ENCODE measurements at regions not wholly inside any gene's neighbourhood (a gene's known extent, or its start where the extent isn't known, plus 50 kb on each side); places are given as distances from the start of the nearest gene placed in this dataset.

DNA sequence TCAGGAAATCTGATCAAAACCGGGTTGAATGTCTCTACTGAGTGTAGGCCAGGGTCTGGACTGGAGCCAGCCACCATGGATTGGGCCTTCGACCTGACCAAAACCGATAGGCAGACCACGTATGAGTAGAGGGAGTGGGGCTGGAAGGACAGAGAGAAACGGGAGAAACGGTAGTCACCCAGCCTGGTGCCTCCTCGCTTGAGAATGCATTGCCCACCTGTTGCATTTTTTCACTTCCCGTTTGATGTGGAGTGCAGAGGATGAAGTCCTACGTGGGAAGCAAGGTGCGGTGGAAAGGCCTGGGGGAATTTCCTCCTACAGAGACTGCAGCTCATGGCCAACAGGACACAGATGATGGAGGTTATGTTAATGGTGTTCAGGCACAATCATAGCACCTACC is 53.9 kb upstream of the ECI2 start:
- Histone ChIP-seq H3K4me3 (ENCODE audit: low read length) (no peak overlapping the region), H3K4me1 (ENCODE audit: control insufficient read depth, insufficient read depth, low read length) (no peaks in the 10 kb centered on the region), H3K27me3 (ENCODE audit: control insufficient read depth, insufficient read depth, low read length) (no peaks in the 10 kb centered on the region), H3K9me3 (ENCODE audit: control insufficient read depth, low read length) (no peaks in the 10 kb centered on the region), H3K36me3 (ENCODE audit: control insufficient read depth, insufficient read depth, low read length) (no peaks in the 10 kb centered on the region), H3K9ac (ENCODE audit: low read length) (no peak overlapping the region)

DNA sequence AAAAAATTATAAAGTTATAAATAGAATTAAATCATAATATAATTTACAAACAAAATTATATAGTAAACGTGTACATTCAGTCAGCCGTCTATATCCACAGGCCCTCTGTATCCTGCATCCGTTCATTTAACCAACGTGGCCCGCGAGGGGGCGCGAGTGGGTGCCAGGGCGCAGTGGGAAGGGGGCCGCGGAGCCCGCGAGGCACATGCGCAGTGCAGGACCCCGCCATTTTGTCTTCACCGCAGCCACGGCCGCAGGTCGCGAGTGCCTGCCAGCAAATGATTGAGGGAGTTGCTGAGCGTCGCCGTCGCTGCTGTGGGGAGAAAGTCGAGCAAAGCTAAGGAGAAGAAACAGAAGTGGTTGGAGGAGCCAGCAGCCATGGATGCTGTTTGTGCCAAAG is 53.4 kb upstream of the ECI2 start:
- no peaks in the 10 kb centered on the region for H3K36me3 ChIP-seq (ENCODE audit: control insufficient read depth, insufficient read depth, low read length)
- no peaks in the 10 kb centered on the region for H3K27me3 ChIP-seq (ENCODE audit: control insufficient read depth, insufficient read depth, low read length)

DNA sequence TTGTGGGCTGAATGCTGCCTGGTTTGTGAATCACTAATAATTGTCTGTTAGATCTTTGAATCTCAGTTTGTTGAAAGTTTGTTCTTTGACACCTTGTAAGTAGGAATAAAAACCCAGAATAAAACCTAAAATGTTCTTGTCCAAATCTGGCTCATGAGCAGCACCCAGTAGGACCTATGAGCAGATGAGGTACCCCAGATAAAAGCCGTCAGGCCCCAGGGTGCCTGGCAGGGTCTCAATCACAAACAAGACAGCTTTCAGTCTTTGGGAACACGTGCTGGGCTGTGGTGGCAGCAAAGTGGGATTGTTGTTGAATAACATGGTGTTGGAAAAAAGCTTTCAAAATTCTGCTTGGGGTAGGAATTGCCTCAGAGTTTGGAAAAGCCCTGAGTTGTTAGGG is 52.1 kb upstream of the ECI2 start:
- Histone ChIP-seq H3K9me3 (ENCODE audit: control insufficient read depth, low read length) (no peaks in the 10 kb centered on the region), H3K36me3 (ENCODE audit: control insufficient read depth, insufficient read depth, low read length) (no peaks in the 10 kb centered on the region), H3K4me1 (ENCODE audit: control insufficient read depth, insufficient read depth, low read length) (no peaks in the 10 kb centered on the region), H3K9ac (ENCODE audit: low read length) (no peak overlapping the region), H3K4me3 (ENCODE audit: low read length) (no peak overlapping the region), H3K27me3 (ENCODE audit: control insufficient read depth, insufficient read depth, low read length) (no peaks in the 10 kb centered on the region)

More for the DNA sequence above, 53.4 kb upstream of the ECI2 start:
- H3K4me3 ChIP-seq (ENCODE audit: low read length), result no peak overlapping the region
- no peaks in the 10 kb centered on the region for H3K9me3 ChIP-seq (ENCODE audit: control insufficient read depth, low read length)
- H3K4me1 ChIP-seq (ENCODE audit: control insufficient read depth, insufficient read depth, low read length), result no peaks in the 10 kb centered on the region
- no peak overlapping the region for H3K9ac ChIP-seq (ENCODE audit: low read length)

DNA sequence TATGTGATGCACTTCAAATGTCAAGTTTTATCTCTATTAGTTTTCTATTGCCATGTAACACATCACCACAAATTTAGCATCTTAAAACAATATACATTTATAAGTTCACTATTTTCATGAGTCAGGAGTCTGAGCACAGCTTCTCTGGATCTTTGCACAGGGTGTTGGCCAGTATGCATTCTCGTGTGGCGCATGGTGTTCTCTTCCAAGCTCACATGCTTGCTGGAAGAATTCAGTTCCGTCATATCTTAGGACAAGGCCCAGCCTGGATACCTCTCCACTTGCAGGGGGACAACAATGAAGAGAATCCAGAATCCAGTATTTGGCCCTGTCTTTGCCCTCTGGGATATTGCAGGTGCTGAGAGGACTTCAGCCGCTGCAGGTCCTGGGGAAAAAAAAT is 51.0 kb upstream of the ECI2 start:
- H3K4me3 ChIP-seq (ENCODE audit: low read length), result no peak overlapping the region
- no peaks in the 10 kb centered on the region for H3K9me3 ChIP-seq (ENCODE audit: control insufficient read depth, low read length)
- H3K9ac ChIP-seq (ENCODE audit: low read length), result no peak overlapping the region
- no peaks in the 10 kb centered on the region for H3K4me1 ChIP-seq (ENCODE audit: control insufficient read depth, insufficient read depth, low read length)
- H3K36me3 ChIP-seq (ENCODE audit: control insufficient read depth, insufficient read depth, low read length), result no peaks in the 10 kb centered on the region
- no peaks in the 10 kb centered on the region for H3K27me3 ChIP-seq (ENCODE audit: control insufficient read depth, insufficient read depth, low read length)

DNA sequence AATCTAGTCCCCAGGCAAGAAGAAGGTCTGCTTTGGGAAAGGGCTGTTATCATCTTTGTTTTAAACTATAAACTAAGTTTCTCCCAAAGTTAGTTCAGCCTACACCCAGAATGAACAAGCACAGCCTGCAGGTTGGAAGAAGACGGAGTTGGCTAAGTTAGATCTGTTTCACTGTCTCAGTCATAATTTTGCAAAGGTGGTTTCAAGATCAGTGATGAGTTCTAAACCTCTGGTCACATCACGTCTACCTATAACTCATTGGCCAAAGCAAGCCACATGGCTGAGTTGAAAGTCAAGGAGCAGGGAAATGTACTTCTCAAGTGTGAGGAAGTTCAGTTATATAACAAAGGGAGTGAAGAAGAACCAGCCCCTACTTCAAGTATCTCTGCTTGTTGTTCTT is 50.5 kb upstream of the ECI2 start:
- Histone ChIP-seq H3K9me3 (ENCODE audit: control insufficient read depth, low read length) (no peaks in the 10 kb centered on the region), H3K27me3 (ENCODE audit: control insufficient read depth, insufficient read depth, low read length) (no peaks in the 10 kb centered on the region), H3K4me1 (ENCODE audit: control insufficient read depth, insufficient read depth, low read length) (no peaks in the 10 kb centered on the region), H3K9ac (ENCODE audit: low read length) (no peak overlapping the region), H3K4me3 (ENCODE audit: low read length) (no peak overlapping the region), H3K36me3 (ENCODE audit: control insufficient read depth, insufficient read depth, low read length) (no peaks in the 10 kb centered on the region)

DNA sequence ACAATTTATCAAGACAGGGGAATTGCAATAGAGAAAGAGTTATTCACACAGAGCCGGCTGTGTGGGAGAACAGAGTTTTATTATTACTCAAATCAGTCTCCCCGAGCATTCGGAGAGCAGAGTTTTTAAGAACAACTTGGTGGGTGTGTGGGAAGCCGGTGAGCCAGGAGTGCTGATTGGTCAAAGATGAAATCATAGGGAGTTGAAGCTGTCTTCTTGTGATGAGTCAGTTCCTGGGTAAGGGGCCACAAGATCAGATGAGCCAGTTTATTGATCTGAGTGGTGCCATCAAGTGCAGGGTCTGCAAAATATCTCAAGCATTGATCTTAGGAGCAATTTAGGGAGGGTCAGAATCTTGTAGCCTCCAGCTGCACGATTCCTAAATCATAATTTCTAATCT is 50.0 kb upstream of the ECI2 start:
- H3K27me3 ChIP-seq (ENCODE audit: control insufficient read depth, insufficient read depth, low read length), result no peaks in the 10 kb centered on the region
- no peaks in the 10 kb centered on the region for H3K9me3 ChIP-seq (ENCODE audit: control insufficient read depth, low read length)
- H3K4me3 ChIP-seq (ENCODE audit: low read length), result no peak overlapping the region
- H3K9ac ChIP-seq (ENCODE audit: low read length), result no peak overlapping the region
- no peaks in the 10 kb centered on the region for H3K36me3 ChIP-seq (ENCODE audit: control insufficient read depth, insufficient read depth, low read length)
- H3K4me1 ChIP-seq (ENCODE audit: control insufficient read depth, insufficient read depth, low read length), result no peaks in the 10 kb centered on the region

All from mucosa of stomach (tissue), 1 donor.